Pancreas (tissue), 10 donors: ENCODE measurements at regions not wholly inside any gene's neighbourhood (a gene's known extent, or its start where the extent isn't known, plus 50 kb on each side); places are given as distances from the start of the nearest gene placed in this dataset.

Experiments
- ATAC-seq, 4 donors: fragments of 200-7000 bp; cut with Tn5 transposase; one replicate each; pipeline versions ENCODE4 v1.8.0 to v1.9.1; 2020; ENCODE audit warnings: mild to moderate bottlenecking in 4 of 4, moderate library complexity in 4 of 4
- DNase-seq, 6 donors: peaks; one replicate each; pipeline ENCODE4 v3.0.0-alpha.2; 2020
- FAIRE-seq: peaks from 2 replicates; lab custom pipeline; 2012; peaks lifted over from hg19 to GRCh38; lab: Jason Lieb, UNC
- H3K27ac ChIP-seq, 4 donors: fragments of 200-600 bp; sonication (generic); 1 replicate in 3 of 4; 2 replicates in 1 of 4; pipeline versions ENCODE4 v1.5.0 to v1.8.0; 2020
- H3K27me3 ChIP-seq, 4 donors: fragments of 200-600 bp; one replicate each; pipeline ENCODE4 v1.8.0; 2021
- H3K36me3 ChIP-seq, 3 donors: fragments of 200-600 bp; sonication (generic) in 1 of 3; one replicate each; pipeline versions ENCODE4 v1.5.0 to v1.8.0; 2020 to 2021
- H3K4me1 ChIP-seq, 3 donors: fragments of 200-600 bp; one replicate each; pipeline ENCODE4 v1.8.0; 2021
- H3K4me3 ChIP-seq, 4 donors: fragments of 200-600 bp; sonication (generic) in 2 of 4; one replicate each; pipeline versions ENCODE4 v1.5.0 to v1.8.0; 2020 to 2021
- H3K9me3 ChIP-seq, 4 donors: fragments of 200-600 bp; one replicate each; pipeline ENCODE4 v1.8.0; 2021
- WGBS, 2 donors: extraction: QIAGEN DNeasy Blood & Tissue Kit; methylation state at CpG; one replicate each; pipeline ENCODE4 v1.1.7; 2013; 5-methylcytosine and 5-hydroxymethylcytosine counted together
- intact Hi-C, 3 donors: fragments of 100-400 bp; cut with DNase I; formaldehyde crosslinking; loops; one replicate each; pipeline versions ENCODE4 v1.11.1 to v1.14.2; 2022
- TF ChIP-seq, protein P1 (sequence below), 4 donors: fragments of 200-600 bp; sonication (generic) in 3 of 4; IDR thresholded peaks; one replicate each; pipeline versions ENCODE4 v1.5.0 to v1.8.0; 2021; ENCODE audit warnings: antibody characterized with exemption in 4 of 4
- donor health status: healthy with polysubstance abuse.
- donor health status: DM: no; HTN: no; CAD: no; lungs with moderate emphysema.
- donor health status: DM: no; HTN: no; CAD: no.
- donor health status: control.
- donor health status: control.
- donor health status: Bipolar disorder and iron deficiency.
- donor health status: DM: yes; HTN: yes; CAD: no.
- donor health status: DM: no; HTN: no; CAD: no.
- donor health status: DM: no; HTN: no; CAD: no.
- donor health status: DM: yes; HTN: yes; CAD: no.

DNA sequence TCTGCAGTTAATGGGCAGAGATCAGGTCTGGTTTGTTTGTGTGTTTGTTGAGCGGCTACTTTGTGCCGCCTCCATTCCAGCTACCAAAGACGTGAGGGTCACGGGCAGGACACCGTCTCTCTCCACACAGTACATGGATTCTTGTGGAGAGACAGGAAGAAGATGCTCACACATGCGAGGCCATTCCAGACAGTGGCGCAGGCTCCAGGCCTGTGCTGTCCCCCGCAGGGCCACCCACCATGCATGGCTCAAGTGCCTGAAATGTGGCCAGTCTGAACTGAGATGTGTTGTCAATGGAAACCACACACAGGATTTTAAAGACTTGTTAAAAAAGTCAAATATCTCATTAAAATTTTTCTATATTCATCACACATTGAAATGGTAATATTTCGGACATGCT lies 848.3 kb downstream of the TBC1D22A start:
- peaks cover 0 to 3% (median 1%) of the 10 kb centered on the region in 4 donors for H3K27me3 ChIP-seq
- ATAC-seq = no peak
- H3K27ac ChIP-seq = no peak overlapping the region
- H3K36me3 ChIP-seq = no peaks in the 10 kb centered on the region
- H3K4me1 ChIP-seq = no peaks in the 10 kb centered on the region
- DNase-seq = no peak
- no peak overlapping the region for H3K4me3 ChIP-seq
- intact Hi-C loops = no loop called here
- no peak for FAIRE-seq
- no peaks in the 10 kb centered on the region for H3K9me3 ChIP-seq
- WGBS, 2 donors = 85 to 91% methylated on average over 9 of the region's 9 CpGs
- TF ChIP-seq, protein P1, sequence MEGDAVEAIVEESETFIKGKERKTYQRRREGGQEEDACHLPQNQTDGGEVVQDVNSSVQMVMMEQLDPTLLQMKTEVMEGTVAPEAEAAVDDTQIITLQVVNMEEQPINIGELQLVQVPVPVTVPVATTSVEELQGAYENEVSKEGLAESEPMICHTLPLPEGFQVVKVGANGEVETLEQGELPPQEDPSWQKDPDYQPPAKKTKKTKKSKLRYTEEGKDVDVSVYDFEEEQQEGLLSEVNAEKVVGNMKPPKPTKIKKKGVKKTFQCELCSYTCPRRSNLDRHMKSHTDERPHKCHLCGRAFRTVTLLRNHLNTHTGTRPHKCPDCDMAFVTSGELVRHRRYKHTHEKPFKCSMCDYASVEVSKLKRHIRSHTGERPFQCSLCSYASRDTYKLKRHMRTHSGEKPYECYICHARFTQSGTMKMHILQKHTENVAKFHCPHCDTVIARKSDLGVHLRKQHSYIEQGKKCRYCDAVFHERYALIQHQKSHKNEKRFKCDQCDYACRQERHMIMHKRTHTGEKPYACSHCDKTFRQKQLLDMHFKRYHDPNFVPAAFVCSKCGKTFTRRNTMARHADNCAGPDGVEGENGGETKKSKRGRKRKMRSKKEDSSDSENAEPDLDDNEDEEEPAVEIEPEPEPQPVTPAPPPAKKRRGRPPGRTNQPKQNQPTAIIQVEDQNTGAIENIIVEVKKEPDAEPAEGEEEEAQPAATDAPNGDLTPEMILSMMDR (IDR thresholded peaks at IDR 0.05) = no peak

GRCh38 chr22:47610281-47610680 lies 847.8 kb downstream of the TBC1D22A start:
- Histone ChIP-seq H3K27me3 (peaks cover 0 to 3% (median 1%) of the 10 kb centered on the region in 4 donors), H3K4me3 (no peak overlapping the region), H3K9me3 (no peaks in the 10 kb centered on the region), H3K36me3 (no peaks in the 10 kb centered on the region), H3K27ac (no peak overlapping the region), H3K4me1 (no peaks in the 10 kb centered on the region)
- DNase-seq (peak in 1 of 6 donors; percentile 23), ATAC-seq (no peak), FAIRE-seq (no peak)
- intact Hi-C loops = no loop called here
- TF ChIP-seq, protein P1 (IDR thresholded peaks at IDR 0.05) = no peak
- 79 to 84% methylated on average over 12 of the region's 12 CpGs for WGBS, 2 donors

GRCh38 chr22:47609653-47610052 lies 847.2 kb downstream of the TBC1D22A start:
- Histone ChIP-seq H3K36me3 (no peaks in the 10 kb centered on the region), H3K27me3 (peaks cover 0 to 3% (median 1%) of the 10 kb centered on the region in 4 donors), H3K27ac (no peak overlapping the region), H3K4me1 (no peaks in the 10 kb centered on the region), H3K4me3 (no peak overlapping the region), H3K9me3 (no peaks in the 10 kb centered on the region)
- intact Hi-C loops = no loop called here
- TF ChIP-seq, protein P1 (IDR thresholded peaks at IDR 0.05) = no peak
- WGBS, 2 donors = 48 to 71% methylated on average over 12 to 13 of the region's 13 CpGs
- FAIRE-seq (no peak), DNase-seq (peak in 1 of 6 donors; percentile 32), ATAC-seq (no peak)

GRCh38 chr22:47608421-47608820 lies 846.0 kb downstream of the TBC1D22A start:
- H3K36me3 ChIP-seq = no peaks in the 10 kb centered on the region
- TF ChIP-seq, protein P1 (IDR thresholded peaks at IDR 0.05) = no peak
- H3K27ac ChIP-seq = no peak overlapping the region
- no peaks in the 10 kb centered on the region for H3K4me1 ChIP-seq
- intact Hi-C loops = no loop called here
- no peak overlapping the region for H3K4me3 ChIP-seq
- DNase-seq (no peak), ATAC-seq (no peak), FAIRE-seq (no peak)
- 50 to 69% methylated on average over 3 of the region's 3 CpGs for WGBS, 2 donors
- H3K27me3 ChIP-seq = peaks cover 0 to 3% (median 1%) of the 10 kb centered on the region in 4 donors
- no peaks in the 10 kb centered on the region for H3K9me3 ChIP-seq

- no peak for DNase-seq
- WGBS, 2 donors = 73 to 85% methylated on average over 4 to 7 of the region's 7 CpGs
- Histone ChIP-seq H3K9me3 (no peaks in the 10 kb centered on the region), H3K4me3 (no peak overlapping the region), H3K36me3 (no peaks in the 10 kb centered on the region), H3K4me1 (no peaks in the 10 kb centered on the region), H3K27me3 (peaks cover 0 to 3% (median 1%) of the 10 kb centered on the region in 4 donors), H3K27ac (no peak overlapping the region)
- no peak for FAIRE-seq
- no peak for ATAC-seq
- TF ChIP-seq, protein P1 (IDR thresholded peaks at IDR 0.05) = no peak
- intact Hi-C loops = no loop called here
Measured at GRCh38 chr22:47607486-47607885, 845.0 kb downstream of the TBC1D22A start.
